Natural killer cell (primary cell): ENCODE measurements at regions not wholly inside any gene's neighbourhood (a gene's known extent, or its start where the extent isn't known, plus 50 kb on each side); places are given as distances from the start of the nearest gene placed in this dataset.

Experiments
- ATAC-seq, 3 donors: fragments of 150-1000 bp in 2 of 3; fragments of 200-7000 bp in 1 of 3; cut with Tn5 transposase; 1 replicate in 1 of 3; 2 replicates in 2 of 3; pipeline ENCODE4 v1.10.0; 2021; ENCODE audit warnings: mild to moderate bottlenecking in 2 of 3, moderate library complexity in 2 of 3
- DNase-seq, 2 donors: peaks; one replicate each; pipeline versions ENCODE4 v3.0.0 to v3.0.0-alpha.2; 2013 to 2021; ENCODE audit warnings: mixed read lengths in 1 of 2
- H3K27ac ChIP-seq: one replicate; pipeline ENCODE4 v1.5.1; 2013; ENCODE audit warnings: mild to moderate bottlenecking, low read length
- H3K27me3 ChIP-seq: one replicate; pipeline ENCODE4 v1.6.1; 2013; ENCODE audit warnings: low read length; ENCODE audit not compliant: control insufficient read depth, insufficient read depth
- H3K36me3 ChIP-seq: one replicate; pipeline ENCODE4 v1.6.1; 2013; ENCODE audit warnings: low read length; ENCODE audit not compliant: control insufficient read depth, insufficient read depth
- H3K4me1 ChIP-seq: one replicate; pipeline ENCODE4 v1.6.1; 2013; ENCODE audit warnings: low read length; ENCODE audit not compliant: control insufficient read depth, insufficient read depth
- H3K4me3 ChIP-seq: one replicate; pipeline ENCODE4 v1.5.1; 2013; ENCODE audit warnings: low read length
- H3K9me3 ChIP-seq: one replicate; pipeline ENCODE4 v1.6.1; 2013; ENCODE audit warnings: low read length; ENCODE audit not compliant: control insufficient read depth, insufficient read depth
- H3K27ac Mint-ChIP-seq, 2 donors: one replicate each; pipeline ENCODE4 v1.8.0; 2022; ENCODE audit warnings: mild to moderate bottlenecking in 2 of 2, mixed read lengths in 2 of 2, moderate library complexity in 1 of 2
- H3K27me3 Mint-ChIP-seq, 2 donors: one replicate each; pipeline ENCODE4 v1.8.0; 2022; ENCODE audit warnings: low read depth in 2 of 2, mixed read lengths in 2 of 2
- H3K36me3 Mint-ChIP-seq: one replicate; pipeline ENCODE4 v1.8.0; 2022; ENCODE audit warnings: mixed read lengths
- H3K4me1 Mint-ChIP-seq, 2 donors: one replicate each; pipeline ENCODE4 v1.8.0; 2022; ENCODE audit warnings: mixed read lengths in 2 of 2
- H3K4me3 Mint-ChIP-seq: one replicate; pipeline ENCODE4 v1.8.0; 2022; ENCODE audit warnings: mild to moderate bottlenecking, moderate library complexity, mixed read lengths
- H3K9me3 Mint-ChIP-seq, 2 donors: one replicate each; pipeline ENCODE4 v1.8.0; 2022; ENCODE audit warnings: mixed read lengths in 2 of 2
- WGBS: methylation state at CpG from one replicate; pipeline ENCODE4 v1.1.7; 2013; ENCODE audit warnings: missing lambda C conversion rate; ENCODE audit not compliant: insufficient coverage; 5-methylcytosine and 5-hydroxymethylcytosine counted together
- intact Hi-C: fragments of 100-400 bp; cut with micrococcal nuclease; formaldehyde crosslinking; loops from one replicate; pipeline ENCODE4 v1.14.2; 2022
- TF ChIP-seq, protein P1 (sequence below): fragments of 200-600 bp; IDR thresholded peaks from one replicate; pipeline ENCODE4 v1.8.0; 2022; ENCODE audit warnings: antibody characterized with exemption

DNA sequence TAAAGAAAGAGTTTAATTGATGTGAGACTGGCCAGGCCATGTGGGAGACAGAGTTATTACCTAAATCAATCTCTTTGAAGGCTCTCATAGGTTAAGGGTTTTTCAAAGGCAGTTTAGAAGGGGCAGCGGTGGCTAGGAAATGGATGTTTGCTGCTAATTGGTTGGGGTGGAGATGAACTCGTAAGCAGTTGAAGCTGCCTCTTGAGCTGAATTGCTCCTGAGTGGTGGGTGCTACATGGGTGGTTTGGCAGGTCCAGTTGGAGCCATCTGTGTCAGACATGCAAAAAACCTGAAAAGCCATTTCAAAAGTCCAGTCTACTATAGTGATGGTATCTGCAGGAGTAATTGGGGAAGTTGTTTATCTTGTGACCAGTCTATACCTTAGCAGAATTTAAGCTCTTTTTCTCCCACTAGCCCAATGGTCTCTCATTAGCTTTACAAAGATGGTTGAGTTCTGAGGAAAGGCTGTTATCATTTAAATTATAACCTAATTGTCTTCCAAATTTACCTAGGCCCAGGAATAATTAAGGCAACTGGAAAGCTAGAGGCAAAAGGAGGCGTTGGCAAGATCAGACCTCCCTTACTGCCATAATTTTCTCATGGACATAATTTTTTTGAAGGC lies 762.4 kb upstream of the FRG1 start:
- Mint-ChIP-seq H3K36me3 (no peaks in the 10 kb centered on the region), H3K27me3 (no peaks in the 10 kb centered on the region), H3K9me3 (peaks cover 10 to 14% of the 10 kb centered on the region in 2 donors), H3K27ac (no peak overlapping the region), H3K4me1 (no peaks in the 10 kb centered on the region), H3K4me3 (no peak overlapping the region)
- Histone ChIP-seq H3K27me3 (no peaks in the 10 kb centered on the region), H3K4me1 (no peaks in the 10 kb centered on the region), H3K36me3 (no peaks in the 10 kb centered on the region), H3K4me3 (no peak overlapping the region), H3K27ac (no peak overlapping the region), H3K9me3 (peaks cover 2% of the 10 kb centered on the region)
- ATAC-seq = no peak
- 70% methylated on average over 3 of the region's 3 CpGs for WGBS
- TF ChIP-seq, protein P1, sequence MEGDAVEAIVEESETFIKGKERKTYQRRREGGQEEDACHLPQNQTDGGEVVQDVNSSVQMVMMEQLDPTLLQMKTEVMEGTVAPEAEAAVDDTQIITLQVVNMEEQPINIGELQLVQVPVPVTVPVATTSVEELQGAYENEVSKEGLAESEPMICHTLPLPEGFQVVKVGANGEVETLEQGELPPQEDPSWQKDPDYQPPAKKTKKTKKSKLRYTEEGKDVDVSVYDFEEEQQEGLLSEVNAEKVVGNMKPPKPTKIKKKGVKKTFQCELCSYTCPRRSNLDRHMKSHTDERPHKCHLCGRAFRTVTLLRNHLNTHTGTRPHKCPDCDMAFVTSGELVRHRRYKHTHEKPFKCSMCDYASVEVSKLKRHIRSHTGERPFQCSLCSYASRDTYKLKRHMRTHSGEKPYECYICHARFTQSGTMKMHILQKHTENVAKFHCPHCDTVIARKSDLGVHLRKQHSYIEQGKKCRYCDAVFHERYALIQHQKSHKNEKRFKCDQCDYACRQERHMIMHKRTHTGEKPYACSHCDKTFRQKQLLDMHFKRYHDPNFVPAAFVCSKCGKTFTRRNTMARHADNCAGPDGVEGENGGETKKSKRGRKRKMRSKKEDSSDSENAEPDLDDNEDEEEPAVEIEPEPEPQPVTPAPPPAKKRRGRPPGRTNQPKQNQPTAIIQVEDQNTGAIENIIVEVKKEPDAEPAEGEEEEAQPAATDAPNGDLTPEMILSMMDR = no peak
- no peak for DNase-seq
- intact Hi-C loops = no loop called here

DNA sequence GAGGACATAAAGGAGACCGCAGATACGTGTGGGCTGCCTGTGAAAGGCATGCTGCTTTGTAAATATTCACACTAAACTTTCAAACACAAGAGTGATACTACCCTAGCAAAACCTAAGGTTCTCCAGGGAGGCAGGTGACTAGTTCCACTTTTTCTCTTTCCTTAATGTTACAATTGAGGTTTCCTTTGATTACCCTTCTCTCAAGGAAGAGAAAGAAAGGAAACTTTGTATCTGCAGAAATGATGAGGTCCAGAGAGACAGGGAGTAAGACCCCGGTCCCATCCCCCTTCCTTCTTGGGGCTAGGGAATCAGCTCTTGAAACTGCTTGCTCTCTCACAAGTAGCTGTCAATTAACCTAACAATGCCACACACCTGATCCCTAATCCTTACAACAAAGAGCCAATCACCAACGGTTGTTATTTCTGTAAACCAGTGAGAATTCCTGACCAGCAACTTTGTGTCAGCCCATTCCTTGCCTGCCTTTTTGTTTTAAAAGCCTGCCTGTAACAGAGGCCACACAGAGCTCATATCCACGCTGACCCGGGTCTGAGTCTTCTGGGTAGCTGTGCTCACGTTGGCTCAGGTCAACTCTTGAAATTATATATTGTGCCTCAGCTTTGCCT lies 754.8 kb upstream of the FRG1 start:
- H3K9me3 Mint-ChIP-seq = peaks cover 8 to 9% of the 10 kb centered on the region in 2 donors
- H3K4me3 Mint-ChIP-seq = no peak overlapping the region
- H3K4me1 Mint-ChIP-seq = no peaks in the 10 kb centered on the region
- no peaks in the 10 kb centered on the region for H3K36me3 Mint-ChIP-seq
- Histone ChIP-seq H3K4me3 (no peak overlapping the region), H3K36me3 (no peaks in the 10 kb centered on the region), H3K9me3 (peaks cover 11% of the 10 kb centered on the region), H3K27me3 (no peaks in the 10 kb centered on the region), H3K27ac (no peak overlapping the region), H3K4me1 (no peaks in the 10 kb centered on the region)
- ATAC-seq = no peak
- intact Hi-C loops = no loop called here
- H3K27me3 Mint-ChIP-seq = no peaks in the 10 kb centered on the region
- no peak overlapping the region for H3K27ac Mint-ChIP-seq
- TF ChIP-seq, protein P1 = no peak
- 30% methylated on average over 6 of the region's 7 CpGs for WGBS
- no peak for DNase-seq

DNA sequence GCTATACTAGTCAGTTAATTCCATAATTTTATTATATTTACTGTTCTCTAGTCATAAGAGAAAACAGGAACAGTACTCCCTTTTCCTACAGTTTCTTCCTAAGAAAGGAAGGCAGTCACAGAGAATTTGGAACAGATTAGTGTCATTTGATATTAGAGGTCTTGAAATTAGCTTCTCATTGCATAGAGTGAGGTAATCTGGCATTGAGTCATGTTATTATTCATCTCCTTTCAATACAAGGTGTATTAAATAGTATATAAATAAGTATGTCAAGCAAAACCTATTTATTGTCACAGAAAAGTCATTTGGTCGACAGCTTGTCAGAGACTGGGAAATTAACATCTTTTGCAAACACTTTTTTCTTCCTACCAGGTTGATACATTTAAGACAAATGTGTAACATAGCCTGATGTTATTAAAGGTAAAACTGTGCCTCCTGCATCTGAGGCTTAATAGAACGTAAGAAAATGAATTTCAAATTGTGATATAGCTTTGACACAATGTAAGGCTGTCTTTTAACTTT lies 753.1 kb upstream of the FRG1 start:
- Histone ChIP-seq H3K4me3 (no peak overlapping the region), H3K9me3 (peaks cover 11% of the 10 kb centered on the region), H3K4me1 (no peaks in the 10 kb centered on the region), H3K36me3 (no peaks in the 10 kb centered on the region), H3K27ac (no peak overlapping the region), H3K27me3 (no peaks in the 10 kb centered on the region)
- Mint-ChIP-seq H3K4me1 (no peaks in the 10 kb centered on the region), H3K36me3 (no peaks in the 10 kb centered on the region), H3K4me3 (no peak overlapping the region), H3K27me3 (no peaks in the 10 kb centered on the region), H3K9me3 (peaks cover 11 to 14% of the 10 kb centered on the region in 2 donors), H3K27ac (no peak overlapping the region)
- TF ChIP-seq, protein P1 = no peak
- WGBS = 67% methylated on average over 1 of the region's 2 CpGs
- intact Hi-C loops = no loop called here
- no peak for DNase-seq
- no peak for ATAC-seq
